Activated gamma-delta T cell treated with Interleukin-2 at 50 U/mL for 16 hours (primary cell): ENCODE measurements at regions not wholly inside any gene's neighbourhood (a gene's known extent, or its start where the extent isn't known, plus 50 kb on each side); places are given as distances from the start of the nearest gene placed in this dataset.
"Not testable (repeated sequence)": the region's sequence is repeated elsewhere in the genome, so short reads cannot be mapped to it uniquely, and the experiment has no call there.

Experiments
- DNase-seq: peaks from one replicate; pipeline ENCODE4 v3.0.0-alpha.2; 2020

DNA sequence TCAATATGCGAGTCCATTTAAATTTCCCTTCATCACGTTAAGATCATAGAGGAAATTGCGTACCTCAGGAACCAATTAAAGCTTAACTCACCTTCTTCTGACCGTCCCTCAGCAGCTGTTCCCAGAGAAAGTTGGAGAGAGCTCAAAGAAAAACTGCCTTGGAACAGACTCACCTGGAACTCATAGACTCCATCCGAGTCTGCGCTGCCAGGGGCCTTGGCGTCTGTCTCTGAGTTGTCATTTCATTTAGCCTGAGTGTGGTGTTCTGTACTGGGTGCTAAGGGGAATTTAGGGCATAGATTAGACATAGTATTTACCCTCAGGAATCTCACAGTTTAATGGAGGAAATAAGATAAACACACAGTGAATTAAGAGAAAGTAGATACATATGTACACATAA, 892.7 kb downstream of the TLE1 start:
- DNase-seq, result no peak

DNA sequence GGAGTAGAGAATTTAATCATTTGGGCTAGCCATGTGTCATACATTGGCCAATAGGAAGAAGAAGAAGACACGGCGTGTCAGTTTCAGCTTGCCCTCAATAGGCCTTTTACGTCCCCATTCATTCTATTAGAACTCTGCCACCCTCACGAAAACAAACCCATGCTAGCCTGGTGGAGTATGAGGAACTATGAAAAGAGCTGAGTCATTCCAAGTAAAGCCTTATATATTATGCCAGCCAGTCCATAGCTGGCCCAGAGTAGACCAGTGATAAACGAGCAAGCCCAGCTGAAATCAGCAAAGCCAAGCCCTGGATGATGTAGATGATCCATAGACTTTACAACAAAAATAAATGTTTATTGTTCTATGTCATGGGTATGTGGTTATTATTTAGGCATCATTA, 895.1 kb downstream of the TLE1 start:
- no peak for DNase-seq

DNA sequence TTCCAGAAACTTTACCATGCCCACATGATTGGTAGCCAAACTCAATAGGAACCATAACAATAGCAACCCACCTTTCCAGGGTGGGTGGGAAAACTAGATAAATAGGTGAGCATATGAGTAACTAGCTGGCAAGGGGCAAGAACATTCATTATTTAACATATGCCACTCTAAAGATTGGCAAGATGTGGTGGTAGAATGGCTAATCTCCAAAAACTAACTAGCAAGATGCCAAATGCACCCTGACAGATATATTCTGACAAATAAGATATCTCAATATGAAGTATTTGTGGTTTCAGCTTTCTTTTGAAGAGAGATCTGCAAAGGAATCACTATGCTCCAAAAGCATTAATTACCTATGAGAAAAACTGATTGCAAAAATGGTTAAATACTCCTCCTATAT, 895.6 kb downstream of the TLE1 start:
- DNase-seq, result no peak

DNA sequence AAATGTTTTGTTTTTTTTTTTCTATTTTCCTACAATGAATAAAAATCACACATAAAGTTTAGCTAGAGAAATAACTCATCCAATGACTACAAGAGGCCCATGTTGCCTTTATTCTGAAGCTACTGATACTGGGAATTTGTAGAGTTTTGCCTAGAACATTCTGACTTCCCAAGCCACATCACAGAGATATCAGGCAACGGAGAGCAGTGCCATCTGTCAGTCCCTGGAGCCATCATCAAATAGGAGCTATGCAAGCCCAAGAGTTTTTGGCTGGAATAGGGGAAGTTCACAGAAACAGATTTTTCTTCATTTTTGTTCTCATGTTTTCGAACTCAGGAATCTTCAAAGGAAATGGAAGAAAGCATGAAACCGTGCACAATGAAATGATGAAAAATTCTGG, 896.6 kb downstream of the TLE1 start:
- DNase-seq, result no peak

DNA sequence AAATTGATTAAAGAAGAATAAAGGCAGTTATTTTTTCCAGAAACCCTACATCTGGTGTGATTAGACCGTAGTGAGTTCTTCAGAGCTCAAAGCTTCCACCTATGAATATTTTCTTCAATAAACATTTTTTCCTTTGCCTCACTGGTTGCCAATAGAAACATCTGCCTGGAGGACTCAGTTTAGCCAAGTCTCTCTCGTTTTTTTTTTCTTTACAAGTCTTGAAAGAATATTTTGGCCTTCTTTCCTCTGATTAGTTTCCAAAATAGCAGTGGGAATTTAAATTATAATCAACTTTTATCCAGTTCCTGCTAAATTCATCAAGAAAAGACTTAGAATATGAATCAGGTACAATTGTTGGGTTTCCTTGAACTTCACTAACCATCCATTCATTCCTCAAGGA, 897.5 kb downstream of the TLE1 start:
- DNase-seq, result no peak

DNA sequence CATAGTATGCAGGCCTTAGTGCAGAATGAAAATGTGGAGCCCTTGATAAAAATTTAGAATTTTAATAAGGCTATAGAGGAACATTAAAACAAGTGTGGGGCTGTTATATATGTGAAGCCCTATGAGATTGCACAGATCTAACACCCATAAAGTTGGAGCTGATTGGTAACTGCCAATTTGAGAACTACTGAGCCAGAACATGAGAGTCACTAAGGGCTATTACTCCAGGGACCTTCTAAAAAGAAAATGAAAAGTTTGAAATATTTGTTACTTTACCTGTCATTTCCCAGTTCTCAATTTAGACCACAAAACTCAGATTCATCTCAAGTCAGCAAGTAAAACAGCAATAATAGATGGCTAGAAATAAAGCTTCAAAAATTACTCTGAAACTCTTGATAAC, 898.6 kb downstream of the TLE1 start:
- no peak for DNase-seq

DNA sequence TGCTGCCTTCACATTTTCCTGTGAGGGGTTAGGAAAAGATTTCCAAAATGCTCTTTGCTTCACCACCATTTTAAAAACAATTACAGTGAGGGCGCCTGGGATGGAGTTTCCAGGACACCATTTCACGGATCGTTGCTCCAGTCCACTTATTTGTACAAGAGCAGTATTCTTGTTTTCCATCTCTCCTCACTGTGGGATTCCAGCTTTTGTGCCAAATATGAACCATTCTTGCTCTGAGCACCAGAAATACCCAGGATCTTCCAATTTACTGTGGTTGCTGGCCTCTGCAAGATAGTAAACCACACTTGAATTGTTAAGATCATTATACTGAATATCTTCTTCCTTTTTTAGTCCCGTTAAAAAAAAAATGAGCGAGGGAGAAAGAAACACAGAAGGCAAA, 899.5 kb downstream of the TLE1 start:
- no peak for DNase-seq

DNA sequence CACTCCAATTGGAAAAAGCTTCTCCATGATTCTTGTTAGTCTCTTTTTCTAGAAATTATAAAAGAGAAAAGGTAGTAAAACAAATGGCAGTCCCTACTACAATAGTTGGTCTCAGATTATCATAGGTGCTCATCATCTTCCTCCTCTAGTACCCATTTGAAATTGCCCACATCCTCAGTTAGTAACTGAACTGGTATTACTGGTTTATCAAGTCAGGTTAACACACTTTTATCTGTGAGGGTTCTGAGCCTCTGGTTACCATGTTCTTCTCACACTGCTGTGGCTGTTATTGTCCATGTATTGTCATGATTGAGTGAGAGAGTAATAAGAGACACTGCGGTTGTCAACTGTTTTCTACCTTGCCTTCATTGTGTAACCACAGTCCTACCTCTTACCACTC, 901.7 kb downstream of the TLE1 start:
- DNase-seq, result no peak

DNA sequence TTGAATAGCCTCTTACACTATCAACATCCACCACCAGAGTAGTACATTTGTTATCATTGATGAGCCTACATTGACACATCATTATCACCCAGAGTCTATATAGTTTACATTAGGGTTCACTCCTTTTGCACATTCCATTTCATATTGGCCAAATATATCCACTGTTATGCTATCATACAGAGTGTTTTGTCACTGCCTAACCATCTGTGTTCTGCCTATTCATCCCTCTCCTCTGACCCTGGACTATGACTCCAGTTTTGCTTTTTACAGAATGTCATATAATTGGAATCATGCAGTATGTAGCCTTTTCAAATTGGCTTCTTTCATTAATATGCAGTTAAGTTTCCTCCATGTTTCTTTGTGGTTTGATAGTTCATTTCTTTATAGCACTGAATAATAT, 904.7 kb downstream of the TLE1 start:
- DNase-seq, result no peak

DNA sequence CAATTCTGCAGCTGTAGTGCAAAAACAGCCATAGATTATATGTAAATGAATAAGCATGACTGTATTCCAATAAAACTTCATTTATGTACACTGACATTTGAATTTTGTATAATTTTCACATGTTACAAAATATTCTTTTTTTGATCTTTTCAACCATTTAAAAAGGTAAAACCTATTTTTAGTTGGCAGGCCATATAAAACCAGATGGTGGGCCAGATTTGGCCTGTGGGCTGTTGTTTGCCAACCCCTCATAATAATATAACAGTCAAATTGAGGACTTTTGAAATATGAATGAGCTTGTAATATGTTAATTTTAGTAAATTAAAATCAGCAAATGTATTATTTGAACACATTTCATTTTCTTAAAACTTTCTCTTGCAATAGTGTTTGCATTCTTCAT, 913.4 kb downstream of the TLE1 start:
- DNase-seq, result no peak

DNA sequence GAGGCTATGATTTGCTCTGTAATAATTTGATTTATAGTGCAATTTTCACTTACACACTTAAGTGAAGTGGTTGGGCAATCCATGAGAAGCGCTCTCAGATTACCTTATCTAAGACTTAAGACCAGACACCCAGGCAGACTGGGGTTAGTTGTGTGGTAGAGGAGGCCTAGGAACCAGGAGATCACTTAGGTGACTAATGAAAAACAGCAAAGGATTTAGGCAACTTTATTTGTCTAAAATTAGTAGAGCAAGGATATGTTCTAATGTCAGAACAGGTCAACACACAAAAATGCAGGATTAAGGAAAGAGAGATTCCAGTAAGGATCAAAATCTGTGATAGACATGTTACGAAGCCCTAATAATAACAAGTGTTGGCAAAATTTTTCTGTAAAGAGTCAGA, 913.8 kb downstream of the TLE1 start:
- no peak for DNase-seq

DNA sequence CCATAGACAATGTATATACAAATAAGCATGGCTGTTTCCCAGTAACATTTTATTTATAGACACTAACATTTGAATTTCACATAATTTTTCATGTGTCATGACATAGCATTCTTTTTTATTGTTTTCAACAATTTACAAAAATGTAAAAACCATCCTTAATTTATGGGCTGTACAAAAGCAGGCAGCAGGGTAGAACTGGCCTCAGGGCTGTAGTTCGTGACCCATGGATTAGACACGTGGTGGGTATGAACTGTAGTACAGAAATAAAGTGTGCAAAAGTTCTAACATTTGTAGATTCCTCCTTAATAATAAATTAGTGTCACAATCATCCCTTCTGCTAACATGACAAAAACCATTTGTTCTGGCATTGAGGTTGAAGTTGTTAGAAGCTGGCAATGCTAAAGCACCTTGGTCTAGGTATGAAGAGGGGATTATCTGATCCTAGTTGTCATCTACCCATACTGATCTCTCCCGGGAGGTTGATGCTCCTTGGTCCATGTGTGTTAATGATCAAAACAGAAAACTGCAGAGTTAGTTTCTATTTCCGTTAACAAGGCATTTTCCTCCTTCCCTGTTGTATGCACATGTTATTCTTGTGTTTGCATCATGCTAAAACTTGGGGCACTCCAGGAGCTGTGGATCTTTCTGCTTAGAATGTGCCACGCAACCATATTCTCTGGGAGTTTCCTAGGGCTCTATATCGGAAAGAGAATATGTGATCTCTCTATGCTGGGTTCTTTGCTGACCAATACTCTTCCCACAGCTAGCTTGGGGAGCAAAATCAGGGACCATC, 917.6 kb downstream of the TLE1 start:
- no peak for DNase-seq

DNA sequence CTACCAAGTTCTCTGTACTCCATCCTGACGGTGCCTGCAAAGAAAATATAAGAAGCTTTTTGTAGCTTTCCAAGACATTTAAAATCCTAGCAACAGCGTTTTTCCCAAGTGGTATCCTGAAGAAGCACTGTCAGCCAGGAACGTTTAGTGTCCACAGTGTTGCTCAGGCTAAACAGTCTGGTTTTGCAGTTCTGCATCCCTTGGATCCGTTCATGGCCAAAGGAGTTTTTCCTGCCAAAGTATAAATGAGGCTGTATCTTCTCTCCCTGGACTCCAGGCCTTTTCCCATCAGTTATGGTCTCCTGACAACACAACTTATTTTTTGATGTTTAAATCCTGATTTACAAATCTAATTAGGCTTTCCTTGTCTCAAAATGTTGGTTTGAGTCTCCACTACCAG, 925.8 kb downstream of the TLE1 start:
- no peak for DNase-seq

DNA sequence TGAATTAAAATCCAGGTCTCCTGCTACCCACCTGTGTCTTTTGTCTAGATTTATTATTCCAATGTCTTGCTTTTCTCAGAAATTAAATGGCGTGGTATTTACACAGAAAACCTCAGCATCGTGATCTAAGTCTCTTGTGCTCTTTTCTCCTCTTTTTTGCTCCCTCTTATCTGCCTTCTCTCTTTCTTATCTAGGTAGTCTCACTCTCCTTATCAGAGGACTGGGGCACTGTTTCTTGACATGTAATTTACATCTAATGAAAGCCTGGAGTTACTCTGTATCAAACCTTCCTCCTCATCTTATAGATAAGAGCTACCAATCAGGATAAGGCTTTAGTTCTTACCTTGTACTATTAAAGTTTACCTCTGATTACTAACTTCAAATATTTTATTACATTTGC, 933.8 kb downstream of the TLE1 start:
- DNase-seq, result no peak

DNA sequence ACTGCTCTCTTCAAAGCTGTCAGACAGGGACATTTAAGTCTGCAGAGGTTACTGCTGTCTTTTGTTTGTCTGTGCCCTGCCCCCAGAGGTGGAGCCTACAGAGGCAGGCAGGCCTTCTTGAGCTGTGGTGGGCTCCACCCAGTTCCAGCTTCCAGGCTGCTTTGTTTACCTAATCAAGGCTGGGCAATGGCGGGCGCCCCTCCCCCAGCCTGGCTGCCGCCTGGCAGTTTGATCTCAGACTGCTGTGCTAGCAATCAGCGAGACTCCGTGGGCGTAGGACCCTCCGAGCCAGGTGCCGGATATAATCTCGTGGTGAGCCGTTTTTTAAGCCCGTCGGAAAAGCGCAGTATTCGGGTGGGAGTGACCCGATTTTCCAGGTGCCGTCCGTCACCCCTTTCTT, 942.3 kb downstream of the TLE1 start:
- not testable (repeated sequence) for DNase-seq

DNA sequence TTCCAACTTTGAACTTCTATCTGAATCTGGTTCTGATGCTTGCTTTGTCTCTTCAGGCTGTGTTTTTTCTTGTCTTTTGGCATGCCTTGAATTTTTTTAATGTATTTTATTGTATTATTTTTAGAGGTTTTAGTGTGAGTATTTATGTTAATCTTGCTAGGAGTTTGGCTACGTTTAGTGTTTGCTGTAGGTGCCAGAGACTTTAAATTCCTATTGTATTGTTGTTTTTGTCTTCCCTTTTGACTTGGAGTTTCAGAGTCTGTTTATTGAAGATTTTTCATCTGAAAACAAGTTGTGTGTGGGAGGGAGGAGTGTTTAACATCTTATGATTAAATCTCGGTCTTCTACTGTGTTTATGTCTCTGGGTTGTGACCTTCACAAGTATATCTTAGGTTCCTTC, 956.8 kb downstream of the TLE1 start:
- no peak for DNase-seq

DNA sequence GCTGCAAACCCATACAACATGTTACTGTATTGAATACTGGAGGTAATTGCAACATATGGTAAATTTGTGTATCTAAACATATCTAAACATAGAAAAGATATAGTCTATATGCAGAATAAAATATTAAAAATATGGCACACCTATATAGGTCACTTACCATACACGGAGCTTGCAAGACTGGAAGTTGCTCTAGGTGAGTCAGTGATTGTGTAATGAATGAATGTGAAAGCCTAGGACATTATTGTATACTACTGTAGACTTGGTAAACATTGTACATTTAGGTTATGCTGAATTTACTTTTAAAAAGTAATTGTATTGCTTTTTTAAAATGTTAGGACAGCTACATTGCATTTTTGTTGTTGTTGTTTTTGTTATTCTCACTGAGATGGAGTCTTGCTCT, 968.8 kb downstream of the TLE1 start:
- no peak for DNase-seq

DNA sequence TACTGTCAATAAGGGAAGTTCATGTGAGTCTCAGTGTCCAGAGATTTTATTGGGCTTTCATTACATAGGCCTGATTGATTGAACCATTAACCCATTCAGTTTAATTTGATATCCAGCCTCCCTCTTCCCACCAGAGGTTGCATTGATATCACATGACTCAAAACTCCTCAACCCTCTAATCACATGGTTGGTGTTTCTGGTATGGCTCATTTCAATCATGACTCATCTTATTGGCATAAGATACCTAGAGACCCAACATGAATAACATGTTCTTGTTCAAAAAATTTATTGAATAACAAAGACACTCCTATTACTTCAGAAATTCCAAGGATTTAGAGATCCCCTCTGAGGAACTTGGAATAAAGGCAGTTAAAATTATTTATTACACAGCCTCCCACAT, 982.2 kb downstream of the TLE1 start:
- no peak for DNase-seq

DNA sequence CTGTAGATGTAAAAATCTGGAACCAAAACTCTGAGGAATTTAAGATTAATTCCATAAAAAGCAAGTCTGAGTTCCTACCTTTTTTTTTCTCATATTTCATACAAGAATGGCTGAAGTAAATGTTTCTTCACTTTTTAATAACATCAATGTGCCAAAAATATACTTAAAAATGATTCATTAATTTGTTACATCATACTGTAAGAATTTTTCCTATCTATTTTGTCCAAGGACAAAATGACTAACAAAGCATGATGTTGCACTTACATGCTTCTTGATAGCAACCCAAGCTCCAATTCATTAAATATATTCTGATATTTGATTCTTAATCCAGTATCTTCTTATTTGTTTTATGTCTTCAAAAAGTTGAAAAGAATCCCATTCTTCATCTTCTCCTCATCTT, 988.3 kb downstream of the TLE1 start:
- no peak for DNase-seq

DNA sequence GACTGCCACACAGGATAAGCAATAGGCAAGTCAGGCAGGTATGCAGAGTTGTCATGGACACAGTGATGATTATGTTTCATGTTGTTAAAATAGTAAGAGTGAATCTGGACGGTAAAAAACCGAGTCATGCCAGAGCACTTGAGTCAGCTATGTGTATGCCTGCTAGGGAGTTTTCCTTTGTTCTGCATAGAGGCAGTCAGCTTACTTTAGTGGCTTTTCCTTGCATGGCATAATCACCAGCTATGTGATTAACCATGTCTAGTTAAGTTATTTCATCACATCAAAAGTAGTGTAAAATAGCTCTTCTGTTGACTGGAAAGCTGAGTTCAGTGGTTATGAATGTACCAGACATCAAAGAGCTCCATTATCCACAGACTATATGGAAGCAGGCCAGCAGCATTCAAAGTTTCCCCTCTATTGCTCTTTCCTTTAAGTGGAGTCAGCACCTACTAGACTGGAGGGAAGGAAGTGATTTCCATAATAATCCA, 989.8 kb downstream of the TLE1 start:
- DNase-seq, result no peak

DNA sequence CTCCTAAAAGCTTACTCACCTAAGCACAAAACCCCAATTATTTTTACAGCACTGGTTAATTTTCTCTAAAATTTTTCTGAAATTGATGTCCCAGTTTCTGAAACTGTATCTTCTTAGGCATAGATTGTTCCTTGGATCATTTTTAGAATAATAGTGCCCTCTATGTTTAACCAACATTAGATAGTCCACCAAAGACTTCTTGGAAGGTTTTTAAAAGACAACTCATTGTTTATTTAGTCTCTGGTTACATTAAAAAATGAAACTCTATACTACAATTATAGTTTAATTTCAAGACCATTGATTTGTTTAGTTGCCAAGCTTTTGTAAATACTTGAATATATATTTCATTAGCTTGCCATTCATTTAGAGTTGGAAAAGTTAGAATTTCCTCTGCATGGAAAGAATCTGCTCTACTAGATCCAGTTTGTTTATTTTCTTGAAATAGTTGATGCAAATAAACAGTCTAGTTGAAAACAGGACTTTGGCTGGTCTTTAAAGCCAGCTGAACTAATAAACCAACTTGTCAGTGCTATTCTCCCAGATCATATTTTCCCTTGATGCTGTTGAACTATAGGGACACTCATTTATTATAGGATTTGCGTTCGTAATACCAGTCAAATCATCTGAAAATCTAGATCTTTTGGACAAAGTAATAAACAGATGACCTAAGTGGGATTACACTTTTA, 990.5 kb downstream of the TLE1 start:
- no peak for DNase-seq

DNA sequence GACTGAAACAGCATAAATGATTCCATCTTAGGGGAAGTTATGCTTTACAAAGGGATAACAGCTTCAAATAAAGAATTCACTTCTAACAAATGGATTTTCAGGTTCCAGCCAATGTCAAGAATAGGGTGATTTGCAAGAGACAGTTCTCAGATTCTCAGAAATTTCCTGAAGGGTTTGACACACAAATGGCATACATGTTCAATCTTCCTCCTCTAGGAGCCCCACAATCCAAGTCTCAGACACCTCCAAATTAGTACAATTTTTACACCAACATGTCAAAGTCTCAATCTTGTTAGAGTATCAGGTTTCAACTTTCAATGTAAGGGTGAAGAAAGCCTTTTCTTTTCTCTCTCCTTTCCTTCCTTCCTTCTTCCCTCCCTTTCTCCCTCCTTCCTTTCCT, 996.6 kb downstream of the TLE1 start:
- DNase-seq, result no peak

DNA sequence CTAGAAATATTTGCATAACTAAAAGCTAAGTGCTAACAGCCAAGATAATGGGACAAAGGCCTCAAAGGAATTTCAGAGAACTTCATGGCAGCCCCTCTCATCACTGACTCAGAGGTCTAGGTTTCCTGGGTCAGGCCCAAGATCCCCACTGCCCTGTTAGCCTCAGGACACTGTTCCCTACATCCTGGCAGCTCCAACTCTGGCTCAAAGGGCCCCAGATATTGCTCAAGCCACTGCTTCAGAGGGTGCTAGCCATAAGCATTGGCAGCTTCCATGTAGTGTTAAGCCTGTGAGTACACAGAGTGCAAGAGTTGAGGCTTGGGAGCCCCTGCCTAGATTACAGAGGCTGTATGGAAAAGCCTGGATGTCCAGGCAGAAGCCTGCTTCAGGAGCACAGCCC, 998.1 kb downstream of the TLE1 start:
- DNase-seq, result no peak

DNA sequence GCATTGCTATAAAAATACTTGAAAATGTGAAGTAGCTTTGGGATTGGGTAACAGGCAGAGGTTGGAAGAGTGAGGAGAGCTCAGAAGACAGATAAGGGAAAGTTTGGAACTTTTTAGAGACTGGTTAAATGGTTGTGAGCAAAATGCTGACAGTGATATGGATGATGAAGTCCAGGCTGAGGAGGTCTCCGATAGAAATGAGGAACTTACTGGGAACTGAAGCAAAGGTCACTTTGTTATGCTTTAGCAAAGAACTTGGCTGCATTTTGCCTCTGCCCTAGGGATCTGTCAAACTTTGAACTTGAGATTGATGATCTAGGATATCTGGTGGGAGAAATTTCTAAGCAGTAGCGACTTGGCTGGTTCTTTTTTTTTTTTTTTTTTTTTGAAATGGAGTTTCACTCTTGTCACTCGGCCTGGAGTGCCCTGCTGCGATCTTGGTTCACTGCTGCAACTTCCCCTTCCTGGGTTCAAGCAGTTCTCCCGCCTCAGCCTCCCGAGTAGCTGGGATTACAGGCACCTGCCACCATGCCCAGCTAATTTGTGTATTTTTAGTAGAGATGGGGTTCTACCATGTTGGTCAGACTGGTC, 998.9 kb downstream of the TLE1 start:
- no peak for DNase-seq
